HepG2 (cell line): ENCODE measurements at regions not wholly inside any gene's neighbourhood (a gene's known extent, or its start where the extent isn't known, plus 50 kb on each side); places are given as distances from the start of the nearest gene placed in this dataset.

Source experiments
- ATF7 ChIP-seq, 2 experiments: fragments of 450-650 bp in 1 of 2; sonication (generic) in 1 of 2; formaldehyde crosslinking in 1 of 2; IDR thresholded peaks; 2 replicates each; pipeline versions ENCODE4 v1.4.0 to v1.6.1; 2016 to 2020; ENCODE audit warnings: antibody characterized with exemption in 1 of 2, mild to moderate bottlenecking in 1 of 2, missing genetic modification reagents in 1 of 2
- CTCF ChIP-seq: sonication (generic); formaldehyde crosslinking; IDR thresholded peaks from 2 replicates; pipeline ENCODE4 v1.5.0; 2020; ENCODE audit warnings: mild to moderate bottlenecking, missing genetic modification reagents, moderate library complexity
- GABPA ChIP-seq, 2 experiments: IDR thresholded peaks; 2 replicates each; pipeline ENCODE4 v1.6.1; 2011 to 2016; ENCODE audit warnings: low read depth in 2 of 2, low read length in 1 of 2, missing biosample characterization in 1 of 2, missing genetic modification characterization in 1 of 2
- PBX3 ChIP-seq: sonication (generic); formaldehyde crosslinking; IDR thresholded peaks from 2 replicates; pipeline ENCODE4 v1.8.1; 2023; ENCODE audit warnings: missing genetic modification reagents, inconsistent platforms, borderline replicate concordance
- POLR2A ChIP-seq, 2 experiments: IDR thresholded peaks; 2 replicates each; pipeline ENCODE4 v1.6.1; 2011; ENCODE audit warnings: low read depth in 2 of 2, low read length in 2 of 2, mild to moderate bottlenecking in 1 of 2, moderate library complexity in 1 of 2; ENCODE audit not compliant: insufficient read depth in 1 of 2
- PRPF4 ChIP-seq: fragments of 200-400 bp; formaldehyde crosslinking; IDR thresholded peaks from 2 replicates; pipeline ENCODE4 v1.6.1; 2016; ENCODE audit warnings: low read length, low read depth; ENCODE audit not compliant: poor library complexity, severe bottlenecking
- TRAFD1 ChIP-seq: sonication (generic); formaldehyde crosslinking; IDR thresholded peaks from 2 replicates; pipeline ENCODE4 v1.5.1; 2020; ENCODE audit warnings: missing genetic modification reagents, mild to moderate bottlenecking, borderline replicate concordance
- ZBTB33 ChIP-seq: sonication (generic); formaldehyde crosslinking; IDR thresholded peaks from 2 replicates; pipeline ENCODE4 v1.4.0; 2020; ENCODE audit warnings: missing genetic modification reagents
- ZC3H4 ChIP-seq: sonication (generic); formaldehyde crosslinking; IDR thresholded peaks from 2 replicates; pipeline ENCODE4 v1.4.0; 2020; ENCODE audit warnings: missing genetic modification reagents, borderline replicate concordance
- ZNF362 ChIP-seq: sonication (generic); formaldehyde crosslinking; IDR thresholded peaks from 2 replicates; pipeline ENCODE4 v1.4.0; 2020; ENCODE audit warnings: missing genetic modification reagents, mild to moderate bottlenecking, borderline replicate concordance

- TF ChIP-seq POLR2A (IDR thresholded peaks at IDR 0.05; ENCODE audit: insufficient read depth in 1 of 2, low read depth in 2 of 2, low read length in 2 of 2) (no peak), GABPA (IDR thresholded peaks at IDR 0.05; ENCODE audit: low read depth, low read length) (no peak), GABPA (CRISPR knock-in tag; IDR thresholded peaks at IDR 0.05; ENCODE audit: low read depth) (no peak), TRAFD1 (no peak), ZBTB33 (CRISPR knock-in tag) (no peak), PBX3 (no peak), ZNF362 (CRISPR knock-in tag) (no peak), ATF7 (IDR thresholded peaks at IDR 0.05) (no peak), ATF7 (CRISPR knock-in tag; IDR thresholded peaks at IDR 0.05) (no peak), PRPF4 (no peak), ZC3H4 (CRISPR knock-in tag) (no peak), CTCF (CRISPR knock-in tag) (no peak)
These were observed 78.5 kb upstream of the FZD10 start for GRCh38 chr12:130083734-130084133.
